ENCODE measurements at regions not wholly inside any gene's neighbourhood (a gene's known extent, or its start where the extent isn't known, plus 50 kb on each side); places are given as distances from the start of the nearest gene placed in this dataset.

DNA sequence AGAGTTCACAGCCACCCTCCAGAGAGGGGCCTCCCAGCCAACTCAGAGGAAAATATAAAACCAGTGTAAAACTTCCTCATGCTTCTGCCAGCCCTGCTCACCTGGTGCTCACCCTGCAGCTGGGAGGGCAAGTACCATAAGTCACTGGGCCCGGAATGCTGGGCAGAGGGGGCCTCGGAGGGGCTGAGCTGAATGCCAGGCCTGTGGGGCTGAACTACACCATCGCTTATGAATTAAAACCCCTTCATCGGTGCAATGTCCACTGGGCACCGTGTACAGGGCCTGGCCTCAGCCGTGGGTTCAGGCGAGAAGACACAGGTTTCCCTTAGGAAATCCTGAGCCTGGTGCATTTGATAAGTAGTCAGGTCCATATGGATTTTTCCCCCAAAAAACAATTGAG lies 828.6 kb downstream of the TBC1D22A start:
- Histone ChIP-seq H3K9me3 (no peaks in the 10 kb centered on the region), H3K27ac (no peak overlapping the region), H3K27me3 (no peaks in the 10 kb centered on the region), H3K36me3 (no peaks in the 10 kb centered on the region), H3K4me1 (no peaks in the 10 kb centered on the region), H3K4me3 (no peak overlapping the region)
- TF ChIP-seq EP300 (IDR thresholded peaks at IDR 0.05) (no peak), POLR2A (IDR thresholded peaks at IDR 0.05) (no peak)
- TF ChIP-seq, protein P1, sequence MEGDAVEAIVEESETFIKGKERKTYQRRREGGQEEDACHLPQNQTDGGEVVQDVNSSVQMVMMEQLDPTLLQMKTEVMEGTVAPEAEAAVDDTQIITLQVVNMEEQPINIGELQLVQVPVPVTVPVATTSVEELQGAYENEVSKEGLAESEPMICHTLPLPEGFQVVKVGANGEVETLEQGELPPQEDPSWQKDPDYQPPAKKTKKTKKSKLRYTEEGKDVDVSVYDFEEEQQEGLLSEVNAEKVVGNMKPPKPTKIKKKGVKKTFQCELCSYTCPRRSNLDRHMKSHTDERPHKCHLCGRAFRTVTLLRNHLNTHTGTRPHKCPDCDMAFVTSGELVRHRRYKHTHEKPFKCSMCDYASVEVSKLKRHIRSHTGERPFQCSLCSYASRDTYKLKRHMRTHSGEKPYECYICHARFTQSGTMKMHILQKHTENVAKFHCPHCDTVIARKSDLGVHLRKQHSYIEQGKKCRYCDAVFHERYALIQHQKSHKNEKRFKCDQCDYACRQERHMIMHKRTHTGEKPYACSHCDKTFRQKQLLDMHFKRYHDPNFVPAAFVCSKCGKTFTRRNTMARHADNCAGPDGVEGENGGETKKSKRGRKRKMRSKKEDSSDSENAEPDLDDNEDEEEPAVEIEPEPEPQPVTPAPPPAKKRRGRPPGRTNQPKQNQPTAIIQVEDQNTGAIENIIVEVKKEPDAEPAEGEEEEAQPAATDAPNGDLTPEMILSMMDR (IDR thresholded peaks at IDR 0.05): no peak
- WGBS, 2 donors: 91 to 95% methylated on average over 7 of the region's 7 CpGs
- DNase-seq (ENCODE audit: low spot score in 2 of 2): no peak

DNA sequence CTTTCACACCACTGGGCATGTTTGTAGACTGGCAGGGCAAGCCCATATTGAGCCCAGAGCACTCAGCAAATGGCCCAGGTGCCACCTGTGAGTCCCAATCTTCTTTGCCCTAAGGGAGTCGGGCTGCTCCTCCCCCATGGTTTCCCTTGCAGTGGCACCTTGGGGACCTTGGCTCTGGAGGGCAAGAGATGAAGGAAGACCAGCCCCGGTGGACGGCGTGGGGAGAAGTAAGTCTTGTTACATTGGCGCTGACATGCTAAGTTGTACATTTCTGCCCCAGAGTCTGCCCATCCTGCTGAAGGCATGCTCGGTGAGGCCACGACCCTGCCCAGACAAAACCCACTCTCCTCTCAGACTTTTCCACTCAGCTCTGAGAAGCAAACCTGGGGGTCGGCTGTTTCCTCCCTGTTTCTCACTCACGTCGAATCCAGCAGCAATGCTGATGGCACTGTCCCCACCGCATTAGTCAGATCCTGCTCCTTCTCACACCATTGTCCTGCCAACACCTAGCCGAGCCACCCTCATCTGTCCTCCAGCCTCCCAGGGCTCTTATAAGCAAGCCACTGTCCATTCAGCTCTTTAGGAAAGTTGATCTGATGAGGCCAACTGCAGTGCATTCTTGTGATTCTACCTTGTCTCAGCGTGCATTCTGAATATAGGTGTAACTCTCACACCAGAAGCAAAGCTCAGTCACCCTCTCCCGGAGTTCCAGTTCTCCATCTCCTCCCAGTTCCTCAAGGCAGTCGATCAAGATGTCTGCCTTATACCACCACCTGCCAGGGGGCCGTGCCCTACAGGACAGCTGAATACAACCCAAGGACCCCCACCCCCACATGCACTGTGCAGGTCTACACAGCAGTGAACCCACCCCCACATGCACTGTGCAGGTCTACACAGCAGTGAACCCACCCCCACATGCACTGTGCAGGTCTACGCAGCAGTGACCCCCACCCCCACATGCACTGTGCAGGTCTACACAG lies 827.1 kb downstream of the TBC1D22A start:
- H3K4me1 ChIP-seq: no peaks in the 10 kb centered on the region
- no peak for DNase-seq (ENCODE audit: low spot score in 2 of 2)
- TF ChIP-seq EP300 (IDR thresholded peaks at IDR 0.05): no peak
- TF ChIP-seq, protein P1 (IDR thresholded peaks at IDR 0.05): no peak
- no peak for TF ChIP-seq POLR2A (IDR thresholded peaks at IDR 0.05)
- H3K27me3 ChIP-seq: no peaks in the 10 kb centered on the region
- H3K4me3 ChIP-seq: no peak overlapping the region
- 85 to 89% methylated on average over 15 to 17 of the region's 17 CpGs for WGBS, 2 donors
- H3K36me3 ChIP-seq: no peaks in the 10 kb centered on the region
- H3K9me3 ChIP-seq: peaks cover 0 to under 1% (median 0%) of the 10 kb centered on the region in 4 donors
- H3K27ac ChIP-seq: no peak overlapping the region

DNA sequence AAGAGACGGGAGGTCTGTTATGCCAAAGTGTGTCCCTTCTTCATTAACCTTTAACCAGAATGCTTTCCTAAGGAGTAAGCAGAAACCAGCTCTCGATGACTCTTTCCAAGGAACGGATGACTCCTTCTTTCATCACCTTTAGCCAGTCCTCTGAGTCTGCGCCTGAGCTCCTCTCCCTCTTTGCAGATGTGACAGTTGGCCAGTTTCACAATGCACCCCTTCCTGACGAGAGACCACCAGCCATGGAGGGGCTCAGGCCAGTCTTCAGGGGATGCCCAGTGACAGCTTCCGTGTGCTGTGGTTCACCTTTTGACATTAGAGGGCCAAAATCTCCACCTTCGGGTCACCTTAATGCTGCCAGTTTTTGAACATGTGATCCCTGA lies 826.1 kb downstream of the TBC1D22A start:
- Histone ChIP-seq H3K4me1 (no peaks in the 10 kb centered on the region), H3K4me3 (no peak overlapping the region), H3K9me3 (peaks cover 0 to 3% (median 0%) of the 10 kb centered on the region in 4 donors), H3K36me3 (no peaks in the 10 kb centered on the region), H3K27ac (no peak overlapping the region), H3K27me3 (no peaks in the 10 kb centered on the region)
- TF ChIP-seq POLR2A (IDR thresholded peaks at IDR 0.05): no peak
- TF ChIP-seq, protein P1 (IDR thresholded peaks at IDR 0.05): no peak
- TF ChIP-seq EP300 (IDR thresholded peaks at IDR 0.05): no peak
- WGBS, 2 donors: 81 to 84% methylated on average over 7 of the region's 7 CpGs
- no peak for DNase-seq (ENCODE audit: low spot score in 2 of 2)

DNA sequence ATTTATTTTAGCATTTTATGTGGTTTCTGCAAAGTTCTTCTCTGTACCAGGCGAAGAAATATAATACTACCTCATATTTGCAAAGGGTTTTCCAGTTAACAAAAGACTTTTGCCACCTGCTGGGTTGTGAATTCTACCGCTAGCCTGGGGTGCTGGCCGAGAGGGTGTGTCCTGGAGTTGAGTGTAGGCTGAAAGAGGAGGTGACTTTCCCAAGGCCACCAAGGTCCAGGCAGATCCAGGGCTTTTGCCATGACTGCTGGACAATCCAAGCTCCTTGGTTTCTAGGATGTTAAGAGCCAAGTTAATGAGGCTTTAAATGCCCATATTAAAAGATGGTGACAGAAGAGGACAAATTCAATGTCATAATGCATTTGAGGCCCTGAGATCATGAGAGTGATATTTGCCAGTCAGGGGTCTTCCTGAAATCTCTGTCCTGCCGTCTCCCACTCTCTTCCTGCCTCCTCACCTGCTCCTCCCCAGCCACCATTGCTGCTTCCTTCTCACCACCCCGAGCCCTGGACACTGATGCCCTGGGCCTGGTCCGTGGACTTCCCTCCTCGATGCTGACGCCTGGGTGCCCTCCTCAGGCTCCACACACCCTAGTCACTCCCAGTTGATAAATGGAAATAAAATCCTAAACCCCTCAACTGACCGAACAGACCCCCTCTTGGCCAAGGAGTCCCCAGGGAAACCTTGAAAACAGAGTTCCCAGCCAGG lies 825.6 kb downstream of the TBC1D22A start:
- Histone ChIP-seq H3K9me3 (peaks cover 0 to 3% (median 0%) of the 10 kb centered on the region in 4 donors), H3K4me3 (no peak overlapping the region), H3K27me3 (no peaks in the 10 kb centered on the region), H3K27ac (no peak overlapping the region), H3K36me3 (no peaks in the 10 kb centered on the region), H3K4me1 (no peaks in the 10 kb centered on the region)
- no peak for DNase-seq (ENCODE audit: low spot score in 2 of 2)
- no peak for TF ChIP-seq EP300 (IDR thresholded peaks at IDR 0.05)
- 84 to 90% methylated on average over 9 of the region's 9 CpGs for WGBS, 2 donors

DNA sequence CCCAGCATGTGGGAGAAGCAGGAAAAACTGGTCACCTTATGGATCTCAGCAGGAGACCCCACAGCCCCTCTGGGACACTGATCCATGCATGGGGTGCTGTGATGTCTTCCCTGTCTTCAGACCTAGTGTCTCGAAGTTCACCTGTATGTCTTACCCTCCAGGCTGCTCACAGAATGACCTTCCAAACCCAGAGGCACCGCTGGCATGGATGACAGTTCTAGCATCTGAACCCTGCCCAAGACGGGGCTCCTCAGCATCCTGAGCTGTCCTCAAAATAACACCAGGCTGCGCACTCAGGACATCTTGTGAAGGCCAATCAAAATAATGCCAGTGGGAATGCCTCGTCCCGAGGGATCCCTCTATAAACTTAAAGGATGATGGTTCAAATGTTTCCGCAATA lies 824.9 kb downstream of the TBC1D22A start:
- H3K4me3 ChIP-seq: no peak overlapping the region
- WGBS, 2 donors: 76 to 79% methylated on average over 7 of the region's 7 CpGs
- TF ChIP-seq, protein P1 (IDR thresholded peaks at IDR 0.05): no peak
- no peak for TF ChIP-seq EP300 (IDR thresholded peaks at IDR 0.05)
- TF ChIP-seq POLR2A (IDR thresholded peaks at IDR 0.05): no peak
- H3K27me3 ChIP-seq: no peaks in the 10 kb centered on the region
- no peaks in the 10 kb centered on the region for H3K4me1 ChIP-seq
- DNase-seq (ENCODE audit: low spot score in 2 of 2): no peak
- peaks cover 0 to 3% (median 0%) of the 10 kb centered on the region in 4 donors for H3K9me3 ChIP-seq
- H3K27ac ChIP-seq: no peak overlapping the region
- no peaks in the 10 kb centered on the region for H3K36me3 ChIP-seq

All from tibial nerve (tissue), 4 donors.